Heart right ventricle (tissue), 16 donors: ENCODE measurements at regions not wholly inside any gene's neighbourhood (a gene's known extent, or its start where the extent isn't known, plus 50 kb on each side); places are given as distances from the start of the nearest gene placed in this dataset.

Source experiments
- ATAC-seq, 8 donors: fragments of 200-7000 bp; cut with Tn5 transposase; one replicate each; pipeline ENCODE4 v1.9.1; 2020; ENCODE audit warnings: mild to moderate bottlenecking in 8 of 8, moderate library complexity in 8 of 8, moderate number of reproducible peaks in 1 of 8
- DNase-seq, 2 donors: peaks; one replicate each; pipeline ENCODE4 v3.0.0-alpha.2; 2020
- H3K27ac ChIP-seq, 10 donors: fragments of 200-600 bp; sonication (generic) in 2 of 10; one replicate each; pipeline versions ENCODE4 v1.5.0 to v1.8.0; 2020 to 2022; ENCODE audit warnings: mild to moderate bottlenecking in 3 of 10
- H3K27me3 ChIP-seq, 7 donors: fragments of 200-600 bp; one replicate each; pipeline ENCODE4 v1.8.0; 2021 to 2022; ENCODE audit warnings: mild to moderate bottlenecking in 2 of 7
- H3K36me3 ChIP-seq, 9 donors: fragments of 200-600 bp; sonication (generic) in 1 of 9; one replicate each; pipeline versions ENCODE4 v1.5.0 to v1.8.0; 2020 to 2022; ENCODE audit warnings: mild to moderate bottlenecking in 2 of 9
- H3K4me1 ChIP-seq, 9 donors: fragments of 200-600 bp; sonication (generic) in 1 of 9; one replicate each; pipeline versions ENCODE4 v1.5.0 to v1.8.0; 2020 to 2022; ENCODE audit warnings: mild to moderate bottlenecking in 4 of 9
- H3K4me3 ChIP-seq, 10 donors: fragments of 200-600 bp; sonication (generic) in 2 of 10; one replicate each; pipeline versions ENCODE4 v1.5.0 to v1.8.0; 2020 to 2022; ENCODE audit warnings: mild to moderate bottlenecking in 7 of 10, moderate library complexity in 2 of 10
- H3K9me3 ChIP-seq, 11 donors: fragments of 200-600 bp in 10 of 11; sonication (generic) in 2 of 11; one replicate each; pipeline versions ENCODE4 v1.5.0 to v1.8.0; 2013 to 2022; ENCODE audit warnings: mild to moderate bottlenecking in 2 of 11, control low read depth in 1 of 11, moderate library complexity in 1 of 11
- CTCF ChIP-seq, 9 donors: fragments of 200-600 bp; sonication (generic) in 2 of 9; IDR thresholded peaks; one replicate each; pipeline versions ENCODE4 v1.5.0 to v1.8.0; 2021 to 2022; ENCODE audit warnings: antibody characterized with exemption in 9 of 9, mild to moderate bottlenecking in 5 of 9, moderate library complexity in 1 of 9
- WGBS, 2 donors: extraction: QIAGEN DNeasy Blood & Tissue Kit; methylation state at CpG; one replicate each; pipeline ENCODE4 v1.1.7; 2013; ENCODE audit warnings: inconsistent platforms in 1 of 2; 5-methylcytosine and 5-hydroxymethylcytosine counted together
- intact Hi-C, 10 donors: fragments of 100-400 bp; cut with DNase I; formaldehyde crosslinking; loops; one replicate each; pipeline versions ENCODE4 v1.11.1 to v1.14.2; 2022
- donor health status: Arrhythmogenic right ventricular cardiomyopathy.
- donor health status: ischemic (EF 13 %, LVEDD 7.1; RV severe dilation, severe dysfunction).
- donor health status: healthy with polysubstance abuse.
- donor health status: DM: no; HTN: yes; CAD: no.
- donor health status: DM: no; HTN: no; CAD: no.
- donor health status: ischemic (EF 25% LVEDD 6.9; RV normal size, moderate dysfunction).
- donor health status: ischemic (EF 25% LVEDD 5.7; RV mildly dilated, moderate dysfunction).
- donor health status: healthy.
- donor health status: DM: yes; HTN: yes; CAD: no.
- donor health status: Ischemic cardiomyopathy.
- donor health status: ischemic (EF 35%, LVEDD 5.7; RV mildly dilated, moderate dysfunction).
- donor health status: nonischemic (EF 11% LVEDD 7.7; RV severe dilation, severe dysfunction).
- donor health status: DM: yes; HTN: yes; CAD: no.
- donor health status: PGD.
- donor health status: ischemic (EF 29% LVEDD 5.4; RV normal size, mild dysfunction).
- donor health status: nonischemic (EF 23%, LVEDD 6.1; RV moderate dilation, normal function).

GRCh38 chr12:42923156-42923555 lies 333.6 kb upstream of the PRICKLE1 start:
- H3K27me3 ChIP-seq, result no peaks in the 10 kb centered on the region
- H3K9me3 ChIP-seq, result no peaks in the 10 kb centered on the region
- H3K4me3 ChIP-seq, result no peak overlapping the region
- peaks cover 0 to 29% (median 5%) of the 10 kb centered on the region in 9 donors for H3K4me1 ChIP-seq
- DNase-seq (no peak), ATAC-seq (no peak)
- peak overlapping the region in 2 of 10 donors; percentile 3 to 4 for H3K27ac ChIP-seq
- no peak for TF ChIP-seq CTCF (IDR thresholded peaks at IDR 0.05)
- WGBS, 2 donors, result 69 to 76% methylated on average over 2 of the region's 2 CpGs
- H3K36me3 ChIP-seq, result no peaks in the 10 kb centered on the region
- intact Hi-C loops, result no loop called here

DNA sequence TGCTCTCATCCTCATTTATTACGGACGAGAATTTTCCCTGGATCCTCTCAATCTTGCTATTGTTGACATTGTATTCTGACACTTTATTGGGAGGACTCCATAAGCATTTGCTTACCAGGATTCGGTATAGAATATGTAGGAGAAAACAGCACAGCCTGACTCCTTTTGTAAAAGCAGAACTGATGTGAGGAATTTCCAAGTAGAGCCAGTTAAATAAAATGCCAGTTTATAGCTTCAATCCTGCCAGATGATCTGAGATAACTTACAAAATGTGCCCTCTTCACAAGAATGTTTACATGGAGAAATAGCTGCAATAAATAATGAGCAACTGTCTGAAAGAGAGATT lies 332.9 kb upstream of the PRICKLE1 start:
- no peak for DNase-seq
- no peak for TF ChIP-seq CTCF (IDR thresholded peaks at IDR 0.05)
- Histone ChIP-seq H3K27ac (no peak overlapping the region), H3K4me1 (peaks cover 0 to 31% (median 5%) of the 10 kb centered on the region in 9 donors), H3K36me3 (no peaks in the 10 kb centered on the region), H3K27me3 (no peaks in the 10 kb centered on the region), H3K4me3 (no peak overlapping the region), H3K9me3 (no peaks in the 10 kb centered on the region)
- intact Hi-C loops, result no loop called here
- no peak for ATAC-seq
- WGBS, 2 donors, result 75 to 86% methylated on average over 3 of the region's 3 CpGs

- ATAC-seq (no peak), DNase-seq (no peak)
- WGBS, 2 donors, result 72 to 82% methylated on average over 7 of the region's 7 CpGs
- intact Hi-C loops, result no loop called here
- no peaks in the 10 kb centered on the region for H3K9me3 ChIP-seq
- H3K4me1 ChIP-seq, result peaks cover 0 to 31% (median 5%) of the 10 kb centered on the region in 9 donors
- H3K27me3 ChIP-seq, result no peaks in the 10 kb centered on the region
- TF ChIP-seq CTCF (IDR thresholded peaks at IDR 0.05), result no peak
- no peak overlapping the region for H3K27ac ChIP-seq
- H3K4me3 ChIP-seq, result no peak overlapping the region
- no peaks in the 10 kb centered on the region for H3K36me3 ChIP-seq
These were observed 332.4 kb upstream of the PRICKLE1 start for GRCh38 chr12:42921741-42922504.

GRCh38 chr12:42919691-42920090 lies 330.1 kb upstream of the PRICKLE1 start:
- Histone ChIP-seq H3K27me3 (no peaks in the 10 kb centered on the region), H3K9me3 (no peaks in the 10 kb centered on the region), H3K4me1 (peaks cover 0 to 31% (median 5%) of the 10 kb centered on the region in 9 donors), H3K36me3 (no peaks in the 10 kb centered on the region), H3K27ac (no peak overlapping the region), H3K4me3 (no peak overlapping the region)
- intact Hi-C loops, result no loop called here
- TF ChIP-seq CTCF (IDR thresholded peaks at IDR 0.05), result no peak
- DNase-seq (no peak), ATAC-seq (no peak)
- 79 to 88% methylated on average over 1 of the region's 1 CpG for WGBS, 2 donors
